NCI-H2029 treated with DMSO at 0.1 percent for 48 hours (cell line): ENCODE measurements at regions not wholly inside any gene's neighbourhood (a gene's known extent, or its start where the extent isn't known, plus 50 kb on each side); places are given as distances from the start of the nearest gene placed in this dataset.
A peak's percentile ranks its signal among the peaks of the same experiment; 100 is the strongest.

Source experiments
- DNase-seq: peaks from one replicate; lab custom pipeline; 2025; lab: John Stamatoyannopoulos, UW

DNA sequence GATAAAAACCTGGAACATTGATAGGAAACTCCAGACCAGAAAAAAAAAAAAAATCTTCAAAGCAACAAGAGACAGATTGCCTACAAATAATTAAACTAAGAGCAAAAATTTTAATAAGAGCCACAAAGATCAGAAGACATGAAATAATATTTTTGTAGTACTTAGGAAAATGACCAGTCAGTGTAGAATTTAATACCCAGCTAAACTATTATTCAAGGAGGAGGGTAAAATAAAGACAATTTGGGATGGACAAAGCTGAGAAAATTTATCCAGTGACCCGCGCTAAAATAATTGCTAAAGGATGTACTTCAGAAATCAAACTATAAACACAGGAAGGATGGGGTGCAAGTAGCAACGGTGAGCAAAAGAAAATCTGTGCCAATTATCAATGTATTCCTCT is 133.2 kb downstream of the AQP9 start:
- no peak for DNase-seq

GRCh38 chr15:58273104-58273503 is 134.9 kb downstream of the AQP9 start:
- no peak for DNase-seq

DNA sequence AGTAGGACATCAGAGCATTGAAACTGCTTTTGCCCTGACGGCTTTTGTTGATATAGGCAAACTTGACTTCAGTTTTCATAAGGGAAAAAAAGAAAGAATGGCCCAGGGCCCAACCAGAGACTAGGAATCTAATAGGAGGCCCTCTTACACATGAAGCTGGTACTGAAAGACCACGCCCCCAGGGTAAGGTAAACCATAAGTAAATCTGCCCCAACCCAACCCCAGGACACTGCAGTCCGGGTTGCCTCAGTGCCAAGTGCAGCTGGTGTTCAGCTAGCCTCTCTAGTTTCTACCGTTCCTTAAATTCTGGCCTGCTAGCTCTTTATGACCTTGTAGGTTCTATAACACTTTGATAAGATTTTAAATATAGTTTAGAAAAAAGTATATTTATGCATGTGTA is 136.7 kb downstream of the AQP9 start:
- DNase-seq: no peak

- no peak for DNase-seq
Observed at GRCh38 chr15:58275785-58276184, 137.6 kb downstream of the AQP9 start.

GRCh38 chr15:58276924-58277323 is 138.7 kb downstream of the AQP9 start:
- no peak for DNase-seq

DNA sequence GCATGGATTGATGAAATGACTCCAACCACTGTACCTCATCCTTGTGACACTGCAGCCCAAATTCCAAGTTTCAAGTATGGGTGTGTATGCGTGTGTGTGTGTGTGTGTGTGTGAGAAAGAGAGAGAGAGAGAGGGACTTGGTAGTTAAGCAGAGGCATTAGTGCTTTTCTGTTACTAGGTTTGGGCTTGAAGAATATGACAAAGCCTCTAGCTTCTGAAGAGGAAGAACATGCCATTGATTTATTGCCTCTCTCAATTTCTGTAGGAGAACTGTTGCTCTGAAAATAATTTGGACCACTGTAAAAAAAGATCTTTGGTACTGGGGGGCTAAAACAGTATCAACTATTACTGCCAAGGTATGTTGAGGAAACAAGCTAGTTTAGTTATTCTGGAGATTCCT is 139.2 kb downstream of the AQP9 start:
- DNase-seq: no peak

GRCh38 chr15:58279106-58279505 is 140.9 kb downstream of the AQP9 start:
- DNase-seq: no peak

DNA sequence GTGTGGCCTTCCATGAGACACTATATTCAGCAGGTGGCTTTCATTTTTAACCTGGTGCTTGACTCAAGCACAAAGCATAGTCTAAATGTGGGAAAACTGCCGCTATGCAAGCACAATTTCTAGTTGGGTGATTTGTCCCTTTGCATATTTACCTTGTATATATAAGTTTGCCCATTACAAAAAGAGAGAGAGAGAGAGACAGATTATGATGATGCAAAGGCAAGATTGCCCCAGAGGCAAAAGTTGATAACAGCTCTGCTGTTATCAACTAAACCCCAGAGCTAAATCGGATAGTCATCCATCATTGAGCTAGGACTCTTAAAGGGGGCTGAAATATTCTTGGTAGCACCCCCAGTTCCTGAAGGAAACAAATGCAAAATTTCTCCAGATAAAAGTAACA is 141.5 kb downstream of the AQP9 start:
- DNase-seq: no peak

- no peak for DNase-seq
Observed at GRCh38 chr15:58282060-58282708, 144.0 kb downstream of the AQP9 start.

DNA sequence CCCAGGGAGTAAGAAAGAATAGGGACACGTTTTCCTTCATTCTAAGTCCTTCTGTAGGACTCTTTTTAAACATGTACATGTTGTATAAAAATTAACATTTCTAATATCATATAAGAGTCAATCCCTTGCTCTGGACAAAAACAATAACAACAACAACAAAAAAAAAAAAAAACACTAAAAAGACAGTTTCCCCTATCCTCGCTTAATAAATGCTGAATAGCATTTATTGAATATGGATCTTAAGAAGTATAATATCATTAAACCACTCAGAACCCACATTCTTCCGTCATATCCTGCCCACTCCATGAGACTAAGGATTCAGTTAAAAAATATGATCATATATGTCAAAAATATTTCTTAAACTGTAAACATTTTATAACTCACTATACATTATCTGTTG is 145.1 kb downstream of the AQP9 start:
- DNase-seq: no peak

DNA sequence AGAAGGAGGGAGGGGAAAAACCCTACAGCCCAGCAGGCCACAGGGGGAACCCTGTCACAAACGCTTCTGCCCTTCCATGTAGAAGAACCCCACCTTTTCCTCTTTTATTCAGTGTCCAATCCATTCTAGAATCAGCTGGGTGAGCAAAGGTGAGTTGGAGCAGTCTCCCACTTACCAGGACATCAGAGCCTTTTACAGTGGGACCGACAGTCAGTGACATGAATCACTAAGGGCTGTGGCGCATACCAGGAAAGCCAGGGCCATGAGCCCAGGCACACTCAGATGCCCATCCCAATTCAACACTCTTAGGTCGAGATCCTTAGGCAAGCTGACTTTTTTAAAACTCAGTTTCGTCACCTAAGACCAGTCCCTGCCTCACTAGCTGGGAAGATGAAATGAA is 146.1 kb downstream of the AQP9 start:
- DNase-seq: no peak

GRCh38 chr15:58285212-58285920 is 146.4 kb upstream of the LIPC start:
- DNase-seq: no peak

DNA sequence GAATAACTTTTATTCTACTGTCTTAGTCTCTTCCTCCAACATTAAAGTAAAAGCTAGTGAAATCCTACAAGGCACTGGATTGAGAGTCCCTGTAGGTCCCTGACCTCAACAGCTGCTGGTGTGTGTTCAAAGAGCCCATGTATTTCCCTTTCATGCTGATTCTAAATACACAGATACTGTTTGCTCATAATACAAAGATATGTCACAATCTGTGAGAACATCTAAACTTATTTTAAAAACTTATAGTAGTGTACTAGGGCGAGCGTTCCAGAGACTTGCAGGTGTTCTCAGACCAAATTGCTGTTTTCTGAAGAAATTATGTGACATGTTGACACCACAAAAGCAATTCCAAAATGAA is 145.9 kb upstream of the LIPC start:
- no peak for DNase-seq

DNA sequence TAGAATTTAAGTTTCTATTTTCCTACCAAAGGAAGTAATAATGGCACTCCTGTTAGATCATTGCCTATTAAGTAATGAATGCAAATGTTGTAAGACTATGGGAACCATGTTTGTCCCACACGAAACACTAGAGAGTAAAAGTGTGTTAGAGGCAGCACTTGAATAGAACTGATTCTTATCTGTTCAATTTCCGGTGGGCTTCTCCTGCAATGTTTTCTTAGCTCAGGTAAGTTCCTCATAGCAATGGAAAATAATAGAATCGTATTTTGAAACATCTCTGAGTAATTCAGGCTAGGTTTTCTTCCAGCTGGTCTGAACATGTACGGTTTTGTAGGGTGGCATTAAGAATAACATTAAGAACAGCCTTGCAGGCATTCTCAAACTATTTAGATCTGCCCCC is 145.3 kb upstream of the LIPC start:
- DNase-seq: no peak

DNA sequence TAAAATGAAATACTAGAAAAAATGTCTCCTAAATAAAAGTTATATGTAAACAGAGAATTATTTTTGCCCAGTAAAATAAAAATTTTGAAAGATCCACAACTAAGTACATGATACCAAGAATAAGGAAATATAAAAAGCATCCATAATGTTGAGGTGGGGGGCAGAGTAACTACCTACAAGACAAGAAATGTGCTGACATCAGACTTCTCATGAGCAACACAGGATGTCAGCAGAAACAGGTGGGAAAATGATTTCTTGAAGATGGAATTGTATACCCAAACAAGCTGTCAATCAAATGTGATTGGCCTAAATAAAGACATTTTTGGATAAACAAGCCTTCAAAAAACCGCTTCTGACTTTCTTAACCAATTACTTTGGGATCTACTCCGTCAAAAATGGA is 143.9 kb upstream of the LIPC start:
- no peak for DNase-seq

DNA sequence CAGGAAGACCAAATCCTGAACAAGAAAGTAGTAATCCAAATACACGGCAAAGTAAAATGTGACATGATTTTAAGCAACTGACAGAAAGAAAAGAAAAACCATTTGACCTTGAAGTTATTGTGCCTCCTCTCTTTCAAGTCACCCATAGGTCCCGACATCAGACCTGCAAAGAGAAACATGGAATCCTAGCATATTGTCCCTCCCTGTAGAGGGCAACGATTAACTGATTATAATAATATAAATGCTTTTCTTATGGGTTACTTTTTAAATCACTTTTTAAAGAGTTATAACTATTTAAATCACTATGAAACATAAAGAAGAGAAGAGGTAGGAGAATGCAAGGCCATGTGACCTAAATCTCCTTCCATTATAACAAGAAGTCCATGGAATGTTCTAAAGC is 143.2 kb upstream of the LIPC start:
- DNase-seq: no peak

- DNase-seq: no peak
Observed at GRCh38 chr15:58291848-58292247, 139.9 kb upstream of the LIPC start.

DNA sequence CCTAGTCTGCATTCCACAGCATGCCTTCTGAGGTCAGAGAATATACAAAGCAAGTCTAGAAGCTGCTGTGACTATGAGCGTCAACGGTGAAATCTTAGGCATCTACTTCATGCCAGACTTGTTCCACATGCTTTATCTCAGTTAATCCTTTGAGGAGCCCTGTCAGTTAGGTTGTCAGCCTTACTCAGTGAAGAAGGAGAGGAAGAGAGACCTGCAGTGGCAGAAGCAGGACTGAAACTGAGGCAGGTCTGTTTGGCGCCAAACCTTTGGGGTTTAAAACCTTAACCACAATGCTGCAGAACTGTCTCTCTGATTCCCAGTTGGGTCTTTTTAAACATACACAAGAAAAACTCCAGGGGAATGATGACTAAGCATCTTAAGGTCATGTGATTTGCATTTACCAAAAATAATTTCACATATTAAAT is 139.0 kb upstream of the LIPC start:
- no peak for DNase-seq

- peak; percentile 7 for DNase-seq
Observed at GRCh38 chr15:58293622-58294550, 137.9 kb upstream of the LIPC start.

DNA sequence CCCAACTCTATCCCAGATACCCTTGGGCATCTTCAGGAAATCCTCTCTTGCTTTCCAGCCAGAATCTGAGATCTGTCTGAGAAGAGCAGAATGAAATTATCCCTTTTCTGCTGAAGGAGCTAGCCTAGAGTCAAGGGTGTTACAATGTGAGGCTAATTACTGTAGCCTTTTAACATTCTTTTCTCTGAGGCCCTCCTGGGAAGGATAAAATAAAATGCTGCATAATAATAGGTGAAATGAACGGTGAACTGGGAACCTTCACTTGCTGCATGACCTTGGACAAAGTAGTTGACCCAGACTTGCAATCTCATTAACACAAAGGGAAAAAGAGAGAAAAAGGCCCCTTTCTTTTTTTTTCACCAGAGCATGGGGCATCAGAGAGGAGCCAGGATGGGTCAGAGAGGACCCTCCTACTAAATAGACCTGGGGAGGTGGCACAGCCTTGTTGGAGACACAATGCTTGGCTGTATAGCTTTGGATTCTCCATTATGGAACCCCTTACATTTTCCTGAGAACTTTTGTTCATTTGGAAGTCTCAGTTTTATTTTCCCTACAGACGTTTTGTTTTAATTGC is 137.0 kb upstream of the LIPC start:
- DNase-seq: no peak

DNA sequence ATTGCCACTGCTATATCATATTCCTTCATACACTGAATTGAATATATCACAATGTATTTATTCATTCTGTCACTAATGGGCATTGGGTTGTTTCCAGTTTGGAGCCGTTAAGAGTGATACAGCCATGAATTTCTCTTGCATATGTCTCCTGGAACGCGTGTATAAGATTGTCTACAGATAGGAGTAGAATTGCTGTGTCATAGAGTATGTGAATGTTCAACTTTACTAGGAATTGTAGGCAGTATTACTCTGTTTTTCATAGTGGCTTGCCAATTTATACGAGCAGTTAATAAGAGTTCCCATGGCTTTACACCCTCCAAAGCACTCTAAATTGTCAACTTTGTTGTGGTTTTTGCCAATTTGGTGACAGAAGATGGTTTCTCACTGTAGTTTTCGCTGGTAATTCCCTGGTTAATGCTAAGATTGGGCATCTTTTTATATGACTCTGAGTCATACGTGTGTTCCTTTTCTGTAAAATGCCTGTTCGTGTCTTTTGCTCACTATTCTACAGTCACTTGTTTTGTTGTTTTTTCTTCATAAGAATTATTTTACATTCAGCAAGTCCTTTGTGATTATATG is 136.1 kb upstream of the LIPC start:
- DNase-seq: no peak

GRCh38 chr15:58296276-58296675 is 135.5 kb upstream of the LIPC start:
- DNase-seq: no peak
